KMS-11 (cell line): ENCODE measurements at regions not wholly inside any gene's neighbourhood (a gene's known extent, or its start where the extent isn't known, plus 50 kb on each side); places are given as distances from the start of the nearest gene placed in this dataset.
"Not testable (repeated sequence)": the region's sequence is repeated elsewhere in the genome, so short reads cannot be mapped to it uniquely, and the experiment has no call there.

Experiments
- H2AFZ ChIP-seq: fragments of 200-600 bp; sonication (generic); 2 replicates; pipeline ENCODE4 v1.6.1; 2016; ENCODE audit warnings: antibody characterized with exemption, mixed run types, low read depth
- H3K27ac ChIP-seq: fragments of 200-600 bp; sonication (generic); 2 replicates; pipeline ENCODE4 v1.6.1; 2016; ENCODE audit warnings: mild to moderate bottlenecking, mixed run types
- H3K27me3 ChIP-seq: fragments of 200-600 bp; sonication (generic); 2 replicates; pipeline ENCODE4 v1.6.1; 2017; ENCODE audit warnings: mild to moderate bottlenecking, low read depth, mixed run types, moderate library complexity; ENCODE audit not compliant: insufficient read depth
- H3K36me3 ChIP-seq: fragments of 200-600 bp; sonication (generic); 2 replicates; pipeline ENCODE4 v1.6.1; 2017; ENCODE audit warnings: mild to moderate bottlenecking, mixed run types; ENCODE audit not compliant: insufficient read depth
- H3K4me1 ChIP-seq: fragments of 200-600 bp; sonication (generic); 2 replicates; pipeline ENCODE4 v1.6.1; 2016; ENCODE audit warnings: mild to moderate bottlenecking, low read depth, mixed run types; ENCODE audit not compliant: poor library complexity, severe bottlenecking
- H3K4me2 ChIP-seq: fragments of 200-600 bp; sonication (generic); 2 replicates; pipeline ENCODE4 v1.7.0; 2016; ENCODE audit warnings: mild to moderate bottlenecking, mixed run types
- H3K4me3 ChIP-seq: fragments of 200-600 bp; sonication (generic); IDR thresholded peaks from 2 replicates; pipeline ENCODE4 v1.6.1; 2017; ENCODE audit warnings: low read depth, low read length, mixed read lengths; ENCODE audit not compliant: insufficient read depth
- H3K79me2 ChIP-seq: fragments of 200-600 bp; sonication (generic); 2 replicates; pipeline ENCODE4 v1.6.1; 2016; ENCODE audit warnings: low read depth, mixed run types; ENCODE audit not compliant: insufficient read depth
- H3K9ac ChIP-seq: fragments of 200-600 bp; sonication (generic); 2 replicates; pipeline ENCODE4 v1.6.1; 2016; ENCODE audit warnings: mild to moderate bottlenecking, mixed run types
- H4K20me1 ChIP-seq: fragments of 200-600 bp; sonication (generic); 2 replicates; pipeline ENCODE4 v1.6.1; 2016; ENCODE audit warnings: mild to moderate bottlenecking, mixed run types; ENCODE audit not compliant: insufficient read depth
- TF ChIP-seq, protein P1 (sequence below): fragments of 200-600 bp; sonication (generic); conservative IDR thresholded peaks from 2 replicates; pipeline ENCODE4 v1.6.1; 2017; ENCODE audit warnings: low read depth, mild to moderate bottlenecking, antibody characterized with exemption, low read length, moderate library complexity, mixed read lengths

DNA sequence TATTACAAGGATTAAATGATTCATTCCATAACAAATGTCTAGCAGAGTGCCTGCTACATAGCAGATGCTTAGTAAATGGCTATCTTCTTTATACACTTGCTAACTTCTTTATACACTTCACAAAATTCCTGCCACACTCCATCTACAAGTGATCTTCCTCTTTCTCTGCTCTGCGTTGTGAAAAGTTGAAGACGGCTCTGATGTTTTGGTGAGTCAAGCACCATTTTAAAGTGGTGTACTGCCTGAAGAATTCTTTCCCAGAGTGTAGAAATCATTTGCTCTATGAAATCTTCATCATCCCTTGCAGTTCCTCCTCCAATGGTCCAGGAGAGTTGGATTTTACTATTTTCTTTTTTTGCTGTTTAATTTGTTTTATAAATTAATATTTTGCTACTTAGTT is 74.9 kb downstream of the TNFAIP3 start:
- Histone ChIP-seq H3K4me3 (no peak overlapping the region), H3K27ac (no peak overlapping the region), H3K27me3 (no peaks in the 10 kb centered on the region), H3K4me2 (peak overlapping the region; percentile 78; the same call in 1 of the 2 replicates), H4K20me1 (no peaks in the 10 kb centered on the region), H3K4me1 (peaks cover 83% of the 10 kb centered on the region), H3K9ac (no peak overlapping the region), H3K79me2 (no peaks in the 10 kb centered on the region), H2AFZ (no peak overlapping the region), H3K36me3 (no peaks in the 10 kb centered on the region)
- TF ChIP-seq, protein P1, sequence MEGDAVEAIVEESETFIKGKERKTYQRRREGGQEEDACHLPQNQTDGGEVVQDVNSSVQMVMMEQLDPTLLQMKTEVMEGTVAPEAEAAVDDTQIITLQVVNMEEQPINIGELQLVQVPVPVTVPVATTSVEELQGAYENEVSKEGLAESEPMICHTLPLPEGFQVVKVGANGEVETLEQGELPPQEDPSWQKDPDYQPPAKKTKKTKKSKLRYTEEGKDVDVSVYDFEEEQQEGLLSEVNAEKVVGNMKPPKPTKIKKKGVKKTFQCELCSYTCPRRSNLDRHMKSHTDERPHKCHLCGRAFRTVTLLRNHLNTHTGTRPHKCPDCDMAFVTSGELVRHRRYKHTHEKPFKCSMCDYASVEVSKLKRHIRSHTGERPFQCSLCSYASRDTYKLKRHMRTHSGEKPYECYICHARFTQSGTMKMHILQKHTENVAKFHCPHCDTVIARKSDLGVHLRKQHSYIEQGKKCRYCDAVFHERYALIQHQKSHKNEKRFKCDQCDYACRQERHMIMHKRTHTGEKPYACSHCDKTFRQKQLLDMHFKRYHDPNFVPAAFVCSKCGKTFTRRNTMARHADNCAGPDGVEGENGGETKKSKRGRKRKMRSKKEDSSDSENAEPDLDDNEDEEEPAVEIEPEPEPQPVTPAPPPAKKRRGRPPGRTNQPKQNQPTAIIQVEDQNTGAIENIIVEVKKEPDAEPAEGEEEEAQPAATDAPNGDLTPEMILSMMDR = no peak

DNA sequence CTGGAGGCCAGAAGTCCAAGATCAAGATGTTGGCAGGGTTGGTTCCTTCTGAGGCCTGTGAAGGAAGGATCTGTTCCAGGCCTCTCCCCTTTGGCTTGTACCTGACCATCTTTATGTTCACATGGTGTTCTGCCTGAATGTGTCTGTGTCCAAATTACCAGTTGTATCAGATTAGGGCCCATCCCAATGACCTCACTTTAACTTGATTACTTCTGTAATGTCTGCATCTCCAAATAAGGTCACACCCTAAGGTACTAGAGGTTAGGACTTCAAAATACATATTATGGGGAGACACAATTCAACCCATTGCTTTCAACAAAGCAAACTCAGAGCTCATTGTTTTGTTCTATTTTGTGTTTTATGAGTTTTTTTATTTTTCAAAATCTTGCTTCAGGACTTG is 75.7 kb downstream of the TNFAIP3 start:
- no peaks in the 10 kb centered on the region for H3K27me3 ChIP-seq

DNA sequence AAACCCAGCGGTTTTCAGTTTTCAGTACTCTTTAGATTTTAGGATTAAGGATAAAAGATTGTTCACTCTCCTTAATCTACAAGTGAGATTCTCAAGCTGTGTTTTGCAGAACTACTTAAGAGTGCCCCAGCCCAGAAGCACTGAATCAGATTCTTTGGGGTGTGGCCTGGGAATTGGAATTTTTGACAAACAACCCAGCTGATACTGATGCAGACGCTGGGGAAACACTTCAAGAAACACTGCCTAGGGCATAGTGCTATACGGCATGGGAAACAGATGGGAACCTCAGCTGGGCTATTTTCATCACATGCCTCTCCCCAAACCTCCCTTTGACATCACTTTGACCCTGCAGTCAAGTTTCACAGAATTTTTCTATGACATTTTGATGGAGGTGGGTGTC is 77.3 kb downstream of the TNFAIP3 start:
- H2AFZ ChIP-seq = peak overlapping the region; percentile 43
- peak overlapping the region; percentile 9; the same call in 1 of the 2 replicates for H3K9ac ChIP-seq
- not testable (repeated sequence) for H3K36me3 ChIP-seq, H3K79me2 ChIP-seq, H3K27me3 ChIP-seq, H4K20me1 ChIP-seq, H3K4me3 ChIP-seq
- H3K27ac ChIP-seq = peak overlapping the region; percentile 43
- H3K4me2 ChIP-seq = peak overlapping the region; percentile 78
- H3K4me1 ChIP-seq = peaks cover 70% of the 10 kb centered on the region

More for the DNA sequence above, 75.7 kb downstream of the TNFAIP3 start:
- no peak overlapping the region for H3K27ac ChIP-seq
- peaks cover 80% of the 10 kb centered on the region for H3K4me1 ChIP-seq
- no peak overlapping the region for H3K9ac ChIP-seq
- peak overlapping the region; percentile 78 for H3K4me2 ChIP-seq
- H3K36me3 ChIP-seq = no peaks in the 10 kb centered on the region
- H2AFZ ChIP-seq = no peak overlapping the region; the same call in 1 of the 2 replicates
- no peak overlapping the region for H3K4me3 ChIP-seq
- H3K79me2 ChIP-seq = no peaks in the 10 kb centered on the region
- TF ChIP-seq, protein P1 = no peak
- no peaks in the 10 kb centered on the region for H4K20me1 ChIP-seq

DNA sequence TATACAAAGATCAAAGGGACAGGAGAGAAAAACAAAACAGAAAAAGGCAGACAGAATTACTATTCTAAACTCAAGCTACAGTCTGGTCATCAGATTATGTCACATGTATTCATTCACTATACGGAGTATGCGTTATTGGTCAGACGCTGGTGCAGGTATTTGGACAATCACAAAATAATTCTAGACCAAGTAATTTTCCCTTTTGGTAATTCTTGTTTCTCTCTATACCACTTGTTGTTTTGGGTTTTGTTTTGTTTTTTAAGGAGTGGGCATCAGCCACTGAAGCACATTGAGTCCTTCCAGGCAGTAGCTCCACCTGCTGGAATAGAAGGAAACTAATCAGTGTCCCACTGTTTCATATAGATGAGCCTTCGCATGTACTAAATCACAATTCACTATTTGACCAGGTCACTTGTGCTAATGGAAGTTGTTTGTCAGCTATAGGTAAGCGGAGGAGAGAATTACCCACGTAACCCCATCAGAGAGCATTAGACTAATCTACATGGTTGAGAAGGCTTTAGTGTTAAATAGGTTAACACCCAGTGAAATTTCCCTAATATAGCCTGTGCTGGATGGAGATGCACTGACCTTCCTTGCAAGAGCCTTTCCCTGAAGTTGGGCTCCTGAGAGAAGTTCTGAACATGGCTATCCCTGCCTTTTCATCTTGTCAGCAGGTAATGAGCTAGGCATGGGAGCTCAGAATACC is 77.9 kb downstream of the TNFAIP3 start:
- Histone ChIP-seq H2AFZ (peak overlapping the region; percentile 43), H3K4me2 (peak overlapping the region; percentile 78), H3K79me2 (no peaks in the 10 kb centered on the region), H4K20me1 (no peaks in the 10 kb centered on the region), H3K4me3 (no peak overlapping the region), H3K27me3 (no peaks in the 10 kb centered on the region), H3K4me1 (peaks cover 70% of the 10 kb centered on the region), H3K27ac (peak overlapping the region; percentile 43), H3K9ac (no peak overlapping the region), H3K36me3 (no peaks in the 10 kb centered on the region)
- TF ChIP-seq, protein P1 = peak; percentile 83

DNA sequence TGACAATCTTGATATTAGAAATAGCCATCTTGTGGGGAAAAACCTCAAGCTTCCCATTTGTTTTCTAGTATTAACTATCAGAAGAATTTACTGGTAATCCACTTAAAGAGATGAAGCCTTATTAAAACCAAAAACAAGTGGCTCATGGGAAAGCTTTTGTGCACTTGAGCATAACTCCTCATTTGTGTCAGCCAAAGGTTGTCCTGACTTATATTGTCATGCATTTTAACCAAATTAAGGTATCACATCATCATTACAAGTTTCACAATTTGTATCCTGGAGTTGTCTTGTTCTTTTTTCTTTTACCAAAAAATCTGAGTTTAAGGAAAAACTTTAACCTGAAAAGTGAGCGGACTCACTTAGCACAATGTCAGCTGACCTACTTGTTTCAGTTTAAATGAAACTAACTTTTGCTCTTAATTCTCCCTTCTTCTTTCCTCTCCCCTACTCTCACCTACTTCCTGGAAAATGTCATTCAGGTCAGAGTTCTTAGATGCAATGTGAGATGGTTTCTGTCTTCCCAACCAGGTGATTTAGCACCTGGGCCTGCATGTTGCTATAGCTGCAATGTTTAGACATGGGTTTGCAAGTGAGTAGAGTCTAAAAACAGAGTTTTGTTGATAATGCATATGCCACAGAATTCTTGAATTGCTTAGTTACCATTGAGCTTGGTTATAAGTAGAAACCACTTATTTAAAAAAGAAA is 82.8 kb downstream of the TNFAIP3 start:
- Histone ChIP-seq H3K79me2 (no peaks in the 10 kb centered on the region), H3K27me3 (no peaks in the 10 kb centered on the region), H3K27ac (no peak overlapping the region), H3K4me2 (peak overlapping the region; percentile 35), H3K9ac (no peak overlapping the region), H3K4me3 (no peak overlapping the region), H3K36me3 (no peaks in the 10 kb centered on the region), H2AFZ (no peak overlapping the region), H3K4me1 (peaks cover 54% of the 10 kb centered on the region), H4K20me1 (no peaks in the 10 kb centered on the region)
- TF ChIP-seq, protein P1 = no peak
